HepG2 (cell line): ENCODE measurements at regions not wholly inside any gene's neighbourhood (a gene's known extent, or its start where the extent isn't known, plus 50 kb on each side); places are given as distances from the start of the nearest gene placed in this dataset.

Source experiments
- CTCF ChIP-seq: sonication (generic); formaldehyde crosslinking; IDR thresholded peaks from 2 replicates; pipeline ENCODE4 v1.5.0; 2020; ENCODE audit warnings: mild to moderate bottlenecking, missing genetic modification reagents, moderate library complexity
- EZH2 ChIP-seq: conservative IDR thresholded peaks from 2 replicates; pipeline ENCODE4 v1.6.1; 2012; ENCODE audit warnings: mild to moderate bottlenecking, low read depth, low read length, moderate library complexity
- NR2C2 ChIP-seq: sonication (generic); formaldehyde crosslinking; IDR thresholded peaks from 2 replicates; pipeline ENCODE4 v1.4.0; 2020; ENCODE audit warnings: missing genetic modification reagents, mild to moderate bottlenecking, moderate library complexity, borderline replicate concordance
- REST ChIP-seq, 2 experiments: IDR thresholded peaks; 2 replicates each; pipeline ENCODE4 v1.6.1; 2011 to 2012; ENCODE audit warnings: low read length in 2 of 2, borderline replicate concordance in 1 of 2, low read depth in 1 of 2, mild to moderate bottlenecking in 1 of 2, moderate library complexity in 1 of 2
- RFX5 ChIP-seq: IDR thresholded peaks from 2 replicates; pipeline ENCODE4 v1.6.1; 2011; ENCODE audit warnings: low read depth, low read length, improper control_type of control experiment
- SRF ChIP-seq: IDR thresholded peaks from 2 replicates; pipeline ENCODE4 v1.6.1; 2011; ENCODE audit warnings: mild to moderate bottlenecking, low read depth, low read length, moderate library complexity
- ZFP37 ChIP-seq: sonication (generic); formaldehyde crosslinking; IDR thresholded peaks from 2 replicates; pipeline ENCODE4 v1.4.0; 2020; ENCODE audit warnings: missing genetic modification reagents, borderline replicate concordance
- ZNF24 ChIP-seq: fragments of 450-650 bp; IDR thresholded peaks from 2 replicates; pipeline ENCODE4 v1.6.1; 2017; ENCODE audit warnings: antibody characterized with exemption, mild to moderate bottlenecking
- ZNF737 ChIP-seq: sonication (generic); formaldehyde crosslinking; IDR thresholded peaks from 2 replicates; pipeline ENCODE4 v1.5.0; 2020; ENCODE audit warnings: missing genetic modification reagents, mild to moderate bottlenecking, borderline replicate concordance

- TF ChIP-seq ZNF24 (no peak), EZH2 (no peak), SRF (no peak), ZFP37 (no peak), ZNF737 (CRISPR knock-in tag) (no peak), REST (IDR thresholded peaks at IDR 0.05; ENCODE audit: borderline replicate concordance in 1 of 2, low read depth in 1 of 2, low read length in 2 of 2) (no peak), RFX5 (no peak), CTCF (CRISPR knock-in tag) (no peak), NR2C2 (CRISPR knock-in tag) (no peak)
These were observed 474.8 kb downstream of the CNTN3 start for GRCh38 chr3:74139648-74140047.
